Choroid plexus epithelial cell (primary cell): ENCODE measurements at regions not wholly inside any gene's neighbourhood (a gene's known extent, or its start where the extent isn't known, plus 50 kb on each side); places are given as distances from the start of the nearest gene placed in this dataset.

Experiments used
- DNase-seq: peaks from one replicate; pipeline ENCODE4 v3.0.0-alpha.2; 2010; ENCODE audit warnings: low read depth
- H3K4me3 ChIP-seq: 2 replicates; pipeline ENCODE4 v1.5.1; 2011; ENCODE audit warnings: low read depth, mild to moderate bottlenecking, control low read depth, low read length, moderate library complexity
- CTCF ChIP-seq: conservative IDR thresholded peaks from 2 replicates; pipeline ENCODE4 v1.5.1; 2011; ENCODE audit warnings: low read depth, mild to moderate bottlenecking, control low read depth, inconsistent platforms, low read length, moderate library complexity

- no peak overlapping the region for H3K4me3 ChIP-seq
- TF ChIP-seq CTCF: no peak
- no peak for DNase-seq
Observed at GRCh38 chr17:79422236-79422635, 188.6 kb downstream of the RBFOX3 start.

GRCh38 chr17:79420318-79421243 lies 190.3 kb downstream of the RBFOX3 start:
- H3K4me3 ChIP-seq: no peak overlapping the region
- TF ChIP-seq CTCF: no peak
- DNase-seq: peak; percentile 52

DNA sequence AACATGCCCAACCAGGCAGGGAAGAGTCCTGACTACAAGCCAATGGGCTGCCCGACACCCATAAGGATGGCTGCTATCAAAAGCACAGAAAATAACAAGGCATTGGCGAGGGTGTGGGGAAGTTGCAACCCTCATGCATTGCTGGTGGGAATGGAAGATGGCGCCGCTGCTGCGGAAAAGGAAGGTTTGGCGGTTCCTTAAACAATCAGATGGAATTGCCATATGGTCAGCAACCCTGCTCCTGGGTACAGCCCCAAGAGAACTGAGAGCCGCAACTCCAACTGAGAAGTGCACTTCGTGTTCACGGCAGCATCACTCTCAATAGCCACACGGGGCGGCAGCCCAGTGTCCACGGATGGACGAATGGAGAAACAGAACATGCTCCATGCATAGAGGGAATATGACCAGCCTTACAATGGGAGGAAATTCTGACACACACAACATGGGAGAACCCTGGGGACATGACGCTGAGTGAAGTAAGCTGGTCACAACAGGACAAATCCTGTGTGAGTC lies 193.3 kb downstream of the RBFOX3 start:
- no peak for DNase-seq
- TF ChIP-seq CTCF: no peak
- H3K4me3 ChIP-seq: no peak overlapping the region

DNA sequence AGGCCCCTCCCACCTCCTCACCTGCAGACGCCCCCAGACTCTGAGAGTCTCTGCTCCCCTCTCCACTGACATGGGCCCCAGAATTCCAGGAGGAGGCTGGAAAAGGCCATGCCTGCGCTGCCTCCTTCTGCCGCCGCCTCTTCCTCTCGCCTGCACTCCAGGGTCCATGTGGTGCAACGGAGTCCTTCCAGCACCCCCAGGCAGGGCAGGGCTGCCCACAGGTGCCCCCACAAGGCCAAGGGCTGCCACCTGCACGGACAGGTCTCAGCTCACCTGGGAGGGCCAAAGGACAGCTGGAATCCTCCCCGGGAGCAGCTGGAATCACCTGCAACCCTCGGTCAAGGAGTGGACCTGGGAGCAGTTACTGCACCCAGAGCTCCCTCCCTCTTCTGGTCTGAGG lies 194.9 kb downstream of the RBFOX3 start:
- no peak overlapping the region for H3K4me3 ChIP-seq
- no peak for DNase-seq
- TF ChIP-seq CTCF: no peak

DNA sequence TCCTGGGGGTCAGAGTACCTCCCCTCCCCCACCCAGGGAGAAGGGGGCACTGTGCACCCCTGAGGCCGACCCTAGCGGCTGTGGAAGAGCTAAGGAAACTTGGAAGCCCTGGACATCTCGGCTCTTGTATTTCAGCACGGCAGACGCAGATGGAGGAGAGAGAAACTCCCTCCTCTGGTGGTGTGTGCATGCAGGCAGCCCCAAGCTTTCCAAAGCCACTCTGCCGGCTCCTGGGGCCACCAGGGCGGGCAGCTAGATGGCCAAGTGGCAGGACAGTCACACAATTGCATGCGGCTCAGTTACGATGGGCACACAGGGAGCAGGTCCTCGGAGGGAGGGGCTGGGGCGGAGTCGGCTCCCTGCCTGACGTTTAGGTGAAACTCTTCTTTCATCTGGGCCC lies 195.5 kb downstream of the RBFOX3 start:
- TF ChIP-seq CTCF: no peak
- no peak overlapping the region for H3K4me3 ChIP-seq
- no peak for DNase-seq

- no peak for TF ChIP-seq CTCF
- no peak overlapping the region for H3K4me3 ChIP-seq
- no peak for DNase-seq
Observed at GRCh38 chr17:79414793-79415211, 196.0 kb downstream of the RBFOX3 start.
